ENCODE measurements at regions not wholly inside any gene's neighbourhood (a gene's known extent, or its start where the extent isn't known, plus 50 kb on each side); places are given as distances from the start of the nearest gene placed in this dataset.

DNA sequence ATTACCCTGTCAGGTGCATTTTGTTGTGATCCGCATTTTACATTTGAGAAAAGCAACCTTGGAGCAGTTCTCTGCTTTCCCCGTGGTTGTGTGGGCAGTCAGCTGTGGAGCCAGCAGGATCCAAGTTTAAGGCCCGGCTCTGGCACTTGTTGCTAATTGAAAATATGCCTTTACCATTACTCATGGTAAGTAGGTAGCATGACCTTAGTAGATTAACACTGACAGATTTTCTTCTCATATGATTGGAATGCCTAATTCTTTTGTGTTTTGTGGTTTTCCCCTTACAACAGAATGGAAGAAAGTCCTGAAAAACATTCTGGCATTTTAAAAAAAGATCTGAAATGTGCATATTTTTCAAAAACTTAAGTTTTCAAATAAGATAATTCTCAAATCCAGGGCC lies 246.5 kb upstream of the LRRN1 start:
- Histone ChIP-seq H3K27me3 (replicated peaks) (no peaks in the 10 kb centered on the region), H3K9me3 (replicated peaks) (no peaks in the 10 kb centered on the region), H3K36me3 (no peaks in the 10 kb centered on the region), H3K4me3 (no peak overlapping the region), H3K4me1 (replicated peaks) (no peaks in the 10 kb centered on the region), H3K27ac (no peak overlapping the region)
- DNase-seq (ENCODE audit: low read depth in 1 of 2, low spot score in 2 of 2): no peak

DNA sequence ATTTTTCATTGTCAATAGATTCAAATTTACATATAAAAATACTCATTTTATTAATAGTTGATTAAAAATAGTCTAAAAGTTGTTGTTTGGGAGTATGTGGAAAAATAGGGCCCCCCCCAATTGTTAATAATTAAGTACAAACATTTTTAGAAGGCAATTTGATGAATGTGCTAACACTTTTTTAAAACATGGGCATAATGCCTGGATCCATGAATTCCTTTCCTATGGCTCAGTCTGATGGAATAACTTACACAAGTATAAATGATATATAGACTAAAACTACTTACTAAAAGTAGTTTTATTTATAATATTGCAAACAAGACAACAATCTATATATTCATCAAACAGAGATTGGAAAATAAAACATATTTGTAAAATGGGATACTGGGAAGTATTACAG lies 247.2 kb upstream of the LRRN1 start:
- Histone ChIP-seq H3K9me3 (replicated peaks) (no peaks in the 10 kb centered on the region), H3K36me3 (no peaks in the 10 kb centered on the region), H3K4me1 (replicated peaks) (no peaks in the 10 kb centered on the region), H3K27me3 (replicated peaks) (no peaks in the 10 kb centered on the region), H3K4me3 (no peak overlapping the region), H3K27ac (no peak overlapping the region)
- DNase-seq (ENCODE audit: low read depth in 1 of 2, low spot score in 2 of 2): no peak

DNA sequence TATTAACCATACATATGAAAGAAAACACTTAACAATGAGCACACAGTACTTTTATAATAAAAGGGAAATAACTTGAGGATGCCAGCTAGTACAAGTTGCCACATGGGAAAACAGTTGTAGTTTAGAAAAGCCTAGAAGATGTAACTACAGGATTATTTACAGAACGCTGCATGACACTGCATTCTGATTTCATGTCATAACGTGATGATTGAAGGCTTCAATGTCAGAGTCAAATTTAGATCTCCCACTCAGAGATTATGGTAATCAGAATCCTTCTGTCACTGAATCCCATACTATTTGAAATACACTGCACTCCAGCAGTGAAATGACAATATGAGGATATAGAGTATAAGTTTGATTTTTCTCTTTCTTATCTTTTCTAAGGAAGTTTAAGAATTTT lies 253.9 kb upstream of the LRRN1 start:
- Histone ChIP-seq H3K9me3 (replicated peaks) (no peaks in the 10 kb centered on the region), H3K36me3 (no peaks in the 10 kb centered on the region), H3K4me1 (replicated peaks) (no peaks in the 10 kb centered on the region), H3K27me3 (replicated peaks) (no peaks in the 10 kb centered on the region), H3K4me3 (no peak overlapping the region), H3K27ac (no peak overlapping the region)
- DNase-seq (ENCODE audit: low read depth in 1 of 2, low spot score in 2 of 2): no peak

DNA sequence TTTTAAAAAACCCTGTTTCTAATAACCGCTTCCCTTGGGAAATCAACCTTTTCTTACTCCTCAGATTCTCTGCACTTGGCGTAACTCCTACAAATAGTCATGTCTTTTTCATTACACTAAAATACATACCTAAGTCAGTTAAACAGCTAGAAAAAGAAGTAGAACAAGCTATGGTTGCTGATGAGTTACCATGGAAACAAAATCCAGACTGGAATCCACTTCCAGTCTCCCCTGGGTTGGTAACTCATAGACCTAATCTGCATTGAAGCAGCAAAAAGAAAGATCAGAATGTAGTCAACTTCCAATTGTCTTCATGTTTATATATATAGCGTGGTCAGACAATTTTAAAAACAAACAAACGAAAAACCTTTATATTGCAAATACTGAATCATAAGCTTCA lies 260.8 kb upstream of the LRRN1 start:
- Histone ChIP-seq H3K9me3 (replicated peaks) (no peaks in the 10 kb centered on the region), H3K4me3 (no peak overlapping the region), H3K27me3 (replicated peaks) (no peaks in the 10 kb centered on the region), H3K4me1 (replicated peaks) (no peaks in the 10 kb centered on the region), H3K27ac (no peak overlapping the region), H3K36me3 (no peaks in the 10 kb centered on the region)
- DNase-seq (ENCODE audit: low read depth in 1 of 2, low spot score in 2 of 2): no peak

DNA sequence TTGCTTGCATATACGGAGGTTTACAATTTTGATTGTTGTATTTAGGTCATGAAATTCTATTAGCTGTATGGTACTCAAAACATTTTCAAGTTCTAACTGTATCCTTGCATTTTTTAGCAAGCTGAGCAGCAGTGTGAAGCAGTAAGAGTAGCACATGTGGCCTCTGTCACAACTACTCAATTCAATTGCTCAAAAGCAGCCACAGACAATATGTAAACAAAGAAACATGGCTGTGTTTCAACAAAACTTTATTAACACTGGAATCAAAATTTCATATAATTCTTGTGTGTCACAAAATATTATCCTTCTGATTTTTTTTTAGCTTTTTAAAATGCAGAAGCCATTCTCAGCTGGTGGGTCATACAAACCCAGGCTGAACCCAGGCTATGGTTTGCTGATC lies 266.7 kb upstream of the LRRN1 start:
- no peaks in the 10 kb centered on the region for H3K36me3 ChIP-seq
- no peaks in the 10 kb centered on the region for H3K9me3 ChIP-seq (replicated peaks)
- no peak for DNase-seq (ENCODE audit: low read depth in 1 of 2, low spot score in 2 of 2)
- no peak overlapping the region for H3K4me3 ChIP-seq
- H3K27ac ChIP-seq: no peak overlapping the region
- H3K27me3 ChIP-seq (replicated peaks): no peaks in the 10 kb centered on the region
- H3K4me1 ChIP-seq (replicated peaks): no peaks in the 10 kb centered on the region

DNA sequence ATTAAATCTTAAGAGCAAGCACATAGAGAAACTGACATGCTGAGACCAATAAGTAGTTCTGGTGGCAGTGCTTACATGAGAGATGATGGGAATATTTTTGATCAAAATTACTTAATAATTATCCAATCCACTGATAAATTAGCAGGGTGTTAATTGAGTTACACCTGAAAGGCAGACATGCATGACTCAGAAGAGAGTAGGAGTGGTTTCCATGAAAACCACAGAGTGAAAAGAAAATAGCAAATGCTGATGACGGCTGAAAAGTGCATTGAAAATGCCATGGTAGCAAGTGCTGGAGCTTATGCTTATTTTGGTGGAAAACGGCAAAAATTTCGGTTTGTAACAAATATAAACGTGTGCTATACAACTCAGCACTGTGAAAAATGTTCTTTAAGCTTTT lies 267.8 kb upstream of the LRRN1 start:
- Histone ChIP-seq H3K4me3 (no peak overlapping the region), H3K9me3 (replicated peaks) (no peaks in the 10 kb centered on the region), H3K27me3 (replicated peaks) (no peaks in the 10 kb centered on the region), H3K4me1 (replicated peaks) (no peaks in the 10 kb centered on the region), H3K27ac (no peak overlapping the region), H3K36me3 (no peaks in the 10 kb centered on the region)
- no peak for DNase-seq (ENCODE audit: low read depth in 1 of 2, low spot score in 2 of 2)

DNA sequence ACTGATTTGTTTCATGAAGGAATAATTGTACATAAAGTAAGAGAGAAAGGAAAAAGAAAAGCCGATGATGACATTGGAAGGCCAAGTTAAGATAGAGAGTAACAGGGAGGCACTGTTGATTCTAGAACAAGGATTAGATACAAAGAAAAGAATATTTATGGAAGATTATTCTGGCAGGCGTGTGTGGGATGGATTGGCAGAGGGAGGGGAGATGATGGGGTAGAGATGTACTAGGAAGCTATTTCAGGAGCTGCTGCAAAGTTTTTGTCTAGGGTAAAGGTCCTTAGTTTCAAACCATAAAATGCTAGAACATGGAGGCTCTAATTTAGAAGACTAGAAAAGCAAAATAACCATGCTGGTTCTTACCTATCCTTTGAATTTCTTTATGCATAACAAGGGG lies 280.0 kb upstream of the LRRN1 start:
- Histone ChIP-seq H3K9me3 (replicated peaks) (no peaks in the 10 kb centered on the region), H3K27me3 (replicated peaks) (no peaks in the 10 kb centered on the region), H3K4me3 (no peak overlapping the region), H3K36me3 (no peaks in the 10 kb centered on the region), H3K4me1 (replicated peaks) (no peaks in the 10 kb centered on the region), H3K27ac (no peak overlapping the region)
- no peak for DNase-seq (ENCODE audit: low read depth in 1 of 2, low spot score in 2 of 2)

DNA sequence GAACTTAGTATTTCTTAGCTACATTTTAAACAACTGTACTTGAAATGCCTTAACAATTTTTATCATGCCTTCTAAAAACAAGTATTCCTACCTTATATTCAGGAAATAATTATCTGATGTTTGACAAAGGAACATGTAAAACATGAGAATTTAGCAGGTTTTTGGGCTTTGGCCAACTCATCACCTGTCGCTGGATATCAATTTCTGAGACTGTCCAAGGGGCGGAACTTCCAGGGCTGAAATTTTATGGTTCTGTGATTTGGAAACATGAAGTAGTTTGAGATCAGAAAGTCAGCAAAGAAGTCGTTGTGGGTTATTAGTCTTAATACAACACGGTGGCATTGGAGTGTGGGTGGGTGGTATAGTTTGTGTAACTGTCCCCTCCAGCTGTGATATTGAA lies 282.2 kb upstream of the LRRN1 start:
- Histone ChIP-seq H3K27ac (no peak overlapping the region), H3K9me3 (replicated peaks) (no peaks in the 10 kb centered on the region), H3K36me3 (no peaks in the 10 kb centered on the region), H3K4me1 (replicated peaks) (no peaks in the 10 kb centered on the region), H3K27me3 (replicated peaks) (no peaks in the 10 kb centered on the region), H3K4me3 (no peak overlapping the region)
- DNase-seq (ENCODE audit: low read depth in 1 of 2, low spot score in 2 of 2): no peak

DNA sequence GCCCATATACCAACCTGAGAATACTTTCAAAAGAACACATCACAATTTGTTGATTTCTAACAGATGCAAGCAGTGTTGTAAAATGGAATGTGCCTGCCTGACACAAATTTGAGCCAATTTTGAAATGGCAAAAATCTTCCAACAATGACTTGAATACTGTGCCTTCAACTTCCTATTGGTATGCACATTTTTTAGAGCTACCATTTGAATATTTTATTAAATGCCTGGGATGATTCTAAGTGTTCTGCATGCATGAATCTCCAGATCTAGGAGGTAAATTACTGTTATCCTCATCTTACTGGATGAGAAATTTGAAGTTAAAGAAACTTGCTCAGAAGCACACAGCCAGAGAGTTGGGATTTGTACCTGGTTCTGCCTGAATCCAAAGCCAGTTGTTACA lies 282.8 kb upstream of the LRRN1 start:
- no peak for DNase-seq (ENCODE audit: low read depth in 1 of 2, low spot score in 2 of 2)
- H3K36me3 ChIP-seq: no peaks in the 10 kb centered on the region
- no peak overlapping the region for H3K27ac ChIP-seq
- H3K4me1 ChIP-seq (replicated peaks): no peaks in the 10 kb centered on the region
- no peaks in the 10 kb centered on the region for H3K9me3 ChIP-seq (replicated peaks)
- no peaks in the 10 kb centered on the region for H3K27me3 ChIP-seq (replicated peaks)
- H3K4me3 ChIP-seq: no peak overlapping the region

DNA sequence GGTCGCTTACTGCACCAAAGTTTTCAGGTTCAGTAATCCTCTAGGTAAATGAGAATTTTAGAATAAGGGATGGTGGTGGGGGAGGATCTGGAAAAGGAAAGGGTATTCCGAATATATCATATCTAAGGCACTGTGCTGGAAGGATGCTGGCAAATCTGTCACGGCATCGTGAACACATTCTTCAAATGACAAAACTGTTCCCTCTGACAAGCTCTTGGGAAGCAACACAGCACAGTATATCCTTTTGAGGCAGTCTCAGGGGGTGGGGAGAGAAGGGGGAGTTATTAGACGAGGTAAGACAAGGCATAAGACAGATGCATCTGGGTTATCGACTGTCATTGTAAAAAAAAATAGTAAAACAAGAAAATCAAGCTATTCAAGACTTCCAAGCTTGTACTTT lies 289.6 kb upstream of the LRRN1 start:
- no peaks in the 10 kb centered on the region for H3K4me1 ChIP-seq (replicated peaks)
- H3K27ac ChIP-seq: no peak overlapping the region
- no peaks in the 10 kb centered on the region for H3K36me3 ChIP-seq
- no peak overlapping the region for H3K4me3 ChIP-seq
- no peak for DNase-seq (ENCODE audit: low read depth in 1 of 2, low spot score in 2 of 2)
- H3K9me3 ChIP-seq (replicated peaks): no peaks in the 10 kb centered on the region
- H3K27me3 ChIP-seq (replicated peaks): no peaks in the 10 kb centered on the region

DNA sequence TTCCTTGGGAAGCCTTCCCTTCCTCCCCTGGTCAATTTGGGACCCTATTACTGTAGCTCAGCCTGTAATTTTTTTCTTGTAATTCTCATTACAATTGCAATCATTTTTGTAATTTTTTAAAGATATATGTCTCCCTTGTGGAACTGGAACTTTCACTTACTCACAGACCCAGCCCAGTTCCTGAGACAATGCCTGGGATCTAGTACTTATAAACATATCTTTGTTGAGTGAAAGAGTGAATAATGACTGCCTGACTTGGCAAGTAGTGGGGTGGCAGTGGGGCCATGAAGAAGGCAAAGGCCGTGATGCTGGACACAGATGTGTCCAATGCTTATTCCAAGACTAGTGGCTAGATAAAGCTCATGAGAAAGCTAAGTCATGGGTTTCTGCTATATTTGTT lies 294.5 kb upstream of the LRRN1 start:
- H3K27ac ChIP-seq: no peak overlapping the region
- no peak for DNase-seq (ENCODE audit: low read depth in 1 of 2, low spot score in 2 of 2)
- no peak overlapping the region for H3K4me3 ChIP-seq
- H3K36me3 ChIP-seq: no peaks in the 10 kb centered on the region
- no peaks in the 10 kb centered on the region for H3K27me3 ChIP-seq (replicated peaks)
- no peaks in the 10 kb centered on the region for H3K4me1 ChIP-seq (replicated peaks)
- H3K9me3 ChIP-seq (replicated peaks): no peaks in the 10 kb centered on the region

DNA sequence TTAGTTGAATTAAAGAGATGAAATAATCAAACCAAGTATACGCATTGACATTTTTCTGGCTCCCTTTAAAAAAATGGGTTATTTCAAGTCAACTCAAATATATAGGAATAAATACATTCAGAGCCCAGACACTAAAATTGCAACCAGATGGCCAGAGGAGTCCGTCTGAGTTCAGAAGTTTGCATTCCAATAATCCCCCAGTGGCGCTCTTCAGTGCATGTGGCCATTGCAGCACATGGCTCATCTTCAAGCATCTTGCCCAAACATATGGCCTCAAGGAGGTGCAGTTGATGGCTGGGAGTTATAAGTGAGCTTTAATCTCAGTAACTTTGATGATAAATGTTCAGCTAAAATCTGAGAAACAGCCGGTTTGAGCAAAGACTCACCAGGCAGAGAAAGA lies 295.8 kb upstream of the LRRN1 start:
- H3K9me3 ChIP-seq (replicated peaks): no peaks in the 10 kb centered on the region
- H3K27ac ChIP-seq: no peak overlapping the region
- H3K4me1 ChIP-seq (replicated peaks): no peaks in the 10 kb centered on the region
- H3K36me3 ChIP-seq: no peaks in the 10 kb centered on the region
- no peak for DNase-seq (ENCODE audit: low read depth in 1 of 2, low spot score in 2 of 2)
- no peak overlapping the region for H3K4me3 ChIP-seq
- no peaks in the 10 kb centered on the region for H3K27me3 ChIP-seq (replicated peaks)

DNA sequence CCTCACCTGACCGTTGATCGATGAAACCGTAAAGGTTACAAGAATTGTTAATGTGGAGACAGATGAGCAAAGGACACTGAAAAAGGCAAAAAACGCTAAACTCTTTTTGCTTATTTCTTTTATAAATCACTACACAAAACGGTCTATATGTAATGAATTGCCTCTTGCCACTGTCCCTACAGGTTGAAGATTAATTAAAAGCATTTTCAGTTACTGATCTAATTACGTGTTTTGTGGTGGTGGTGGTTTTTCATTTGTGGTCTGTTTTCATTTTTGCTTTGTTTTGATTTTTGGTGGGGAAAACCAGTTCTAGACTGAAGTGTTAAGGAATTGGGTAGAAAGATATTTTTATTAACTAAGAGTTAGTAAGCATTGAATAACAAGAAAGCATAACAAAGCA lies 299.2 kb upstream of the LRRN1 start:
- DNase-seq (ENCODE audit: low read depth in 1 of 2, low spot score in 2 of 2): no peak
- Histone ChIP-seq H3K4me3 (no peak overlapping the region), H3K4me1 (replicated peaks) (no peaks in the 10 kb centered on the region), H3K36me3 (no peaks in the 10 kb centered on the region), H3K27ac (no peak overlapping the region), H3K27me3 (replicated peaks) (no peaks in the 10 kb centered on the region), H3K9me3 (replicated peaks) (no peaks in the 10 kb centered on the region)

DNA sequence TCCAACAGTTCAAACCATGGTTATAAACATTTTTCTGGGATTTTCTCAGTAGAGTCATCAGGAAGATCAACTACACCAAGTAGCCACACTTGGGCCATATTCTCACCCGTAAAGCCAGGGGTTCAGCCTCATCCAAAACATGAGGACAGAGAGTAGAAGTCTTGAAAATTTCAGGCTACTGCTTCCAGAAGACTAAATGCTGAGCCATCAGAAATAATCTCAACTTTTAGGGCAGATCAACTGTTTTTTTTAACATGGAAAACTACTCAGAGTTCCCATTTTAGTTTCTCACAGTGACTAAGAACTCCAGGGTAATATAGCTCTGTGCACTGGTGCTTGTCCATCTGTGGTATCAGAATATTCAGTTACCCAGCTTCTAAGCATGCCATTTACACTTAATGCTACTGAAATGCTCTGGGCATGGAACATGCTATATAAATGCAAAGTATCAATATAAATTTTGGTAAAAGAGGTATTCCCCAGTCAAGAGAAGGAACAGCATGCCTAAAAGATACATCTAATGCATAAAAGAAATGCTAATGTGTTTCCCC lies 300.1 kb upstream of the LRRN1 start:
- H3K4me1 ChIP-seq (replicated peaks): no peaks in the 10 kb centered on the region
- no peaks in the 10 kb centered on the region for H3K36me3 ChIP-seq
- H3K4me3 ChIP-seq: no peak overlapping the region
- H3K9me3 ChIP-seq (replicated peaks): no peaks in the 10 kb centered on the region
- no peak overlapping the region for H3K27ac ChIP-seq
- no peak for DNase-seq (ENCODE audit: low read depth in 1 of 2, low spot score in 2 of 2)
- H3K27me3 ChIP-seq (replicated peaks): no peaks in the 10 kb centered on the region

DNA sequence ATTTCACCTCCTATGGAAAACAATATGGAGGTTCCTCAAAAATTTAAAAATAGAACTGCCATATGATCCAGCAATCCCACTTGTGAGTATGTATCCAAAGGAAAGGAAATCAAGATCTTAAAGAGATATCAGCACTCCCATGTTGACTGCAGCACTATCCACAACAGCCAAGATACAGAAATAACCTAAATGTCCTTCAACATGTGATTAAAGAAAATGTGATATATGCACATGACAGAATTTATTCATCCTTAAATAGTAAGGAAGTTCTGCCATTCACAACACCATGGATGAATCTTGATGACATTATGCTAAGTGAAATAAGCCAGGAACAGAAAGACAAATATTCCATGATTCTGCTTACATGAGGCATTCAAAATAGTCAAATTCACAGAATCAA lies 303.6 kb upstream of the LRRN1 start:
- H3K36me3 ChIP-seq: no peaks in the 10 kb centered on the region

More for the DNA sequence above, 303.6 kb upstream of the LRRN1 start:
- Histone ChIP-seq H3K27me3 (replicated peaks) (no peaks in the 10 kb centered on the region), H3K27ac (no peak overlapping the region), H3K4me1 (replicated peaks) (no peaks in the 10 kb centered on the region), H3K4me3 (no peak overlapping the region), H3K9me3 (replicated peaks) (no peaks in the 10 kb centered on the region)
- no peak for DNase-seq (ENCODE audit: low read depth in 1 of 2, low spot score in 2 of 2)
